ENCODE measurements at regions not wholly inside any gene's neighbourhood (a gene's known extent, or its start where the extent isn't known, plus 50 kb on each side); places are given as distances from the start of the nearest gene placed in this dataset.

GRCh38 chr14:30786701-30787100 lies 87.7 kb upstream of the COCH start:
- DNase-seq (ENCODE audit: low read depth), result no peak

- no peak for DNase-seq (ENCODE audit: low read depth)
Measured at GRCh38 chr14:30790827-30791226, 83.5 kb upstream of the COCH start.

- DNase-seq (ENCODE audit: low read depth), result no peak
Measured at GRCh38 chr14:30791522-30792351, 82.6 kb upstream of the COCH start.

- no peak for DNase-seq (ENCODE audit: low read depth)
Measured at GRCh38 chr14:30796707-30797106, 77.7 kb upstream of the COCH start.

GRCh38 chr14:30798516-30798915 lies 75.8 kb upstream of the COCH start:
- no peak for DNase-seq (ENCODE audit: low read depth)

GRCh38 chr14:30798961-30799360 lies 75.4 kb upstream of the COCH start:
- DNase-seq (ENCODE audit: low read depth), result no peak

GRCh38 chr14:30799933-30800332 lies 74.4 kb upstream of the COCH start:
- no peak for DNase-seq (ENCODE audit: low read depth)

- no peak for DNase-seq (ENCODE audit: low read depth)
Measured at GRCh38 chr14:30803185-30803584, 71.2 kb upstream of the COCH start.

GRCh38 chr14:30805284-30805683 lies 69.1 kb upstream of the COCH start:
- no peak for DNase-seq (ENCODE audit: low read depth)

GRCh38 chr14:30808576-30808975 lies 65.8 kb upstream of the COCH start:
- peak; percentile 13 for DNase-seq (ENCODE audit: low read depth)

GRCh38 chr14:30813216-30813615 lies 61.1 kb upstream of the COCH start:
- no peak for DNase-seq (ENCODE audit: low read depth)

- no peak for DNase-seq (ENCODE audit: low read depth)
Measured at GRCh38 chr14:30820674-30821073, 53.7 kb upstream of the COCH start.

GRCh38 chr14:30822080-30822571 lies 52.2 kb upstream of the COCH start:
- DNase-seq (ENCODE audit: low read depth), result no peak
